Activated CD4-positive, CD25-positive, alpha-beta regulatory T cell (primary cell): ENCODE measurements at regions not wholly inside any gene's neighbourhood (a gene's known extent, or its start where the extent isn't known, plus 50 kb on each side); places are given as distances from the start of the nearest gene placed in this dataset.

Source experiments
- DNase-seq, 4 experiments: peaks; one replicate each; lab custom pipeline; 2025; lab: John Stamatoyannopoulos, UW

DNA sequence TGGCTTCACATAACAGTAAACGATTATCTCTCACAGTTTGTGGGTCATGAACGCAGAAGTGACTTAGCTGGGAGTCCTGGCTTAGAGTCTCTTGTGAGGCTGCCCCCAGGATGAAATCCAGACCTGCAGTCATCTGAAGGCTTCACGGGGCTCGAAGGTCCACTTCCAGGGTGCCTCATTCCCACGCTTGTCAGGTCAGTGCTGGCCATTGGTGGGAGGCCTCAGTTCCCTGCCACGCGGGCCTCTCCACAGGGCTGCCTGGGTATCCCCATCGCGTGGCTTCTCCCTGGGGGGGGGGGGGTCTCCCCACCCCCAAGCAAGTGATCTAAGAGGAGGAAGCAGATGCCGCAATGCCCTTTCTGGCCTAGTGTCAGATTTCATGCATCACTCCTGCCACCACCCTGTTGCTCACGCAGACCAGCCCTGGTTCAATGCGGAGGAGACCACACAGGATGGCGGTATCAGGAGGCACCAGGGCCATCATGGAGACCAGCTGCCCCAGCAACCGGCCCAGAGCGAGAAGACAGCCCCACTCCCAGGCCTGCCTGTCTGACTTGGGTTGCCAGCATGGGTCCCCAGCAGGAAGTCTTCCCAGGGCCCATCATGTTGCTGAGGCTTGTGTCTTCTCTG lies 77.3 kb upstream of the CDH5 start:
- no peak for DNase-seq

DNA sequence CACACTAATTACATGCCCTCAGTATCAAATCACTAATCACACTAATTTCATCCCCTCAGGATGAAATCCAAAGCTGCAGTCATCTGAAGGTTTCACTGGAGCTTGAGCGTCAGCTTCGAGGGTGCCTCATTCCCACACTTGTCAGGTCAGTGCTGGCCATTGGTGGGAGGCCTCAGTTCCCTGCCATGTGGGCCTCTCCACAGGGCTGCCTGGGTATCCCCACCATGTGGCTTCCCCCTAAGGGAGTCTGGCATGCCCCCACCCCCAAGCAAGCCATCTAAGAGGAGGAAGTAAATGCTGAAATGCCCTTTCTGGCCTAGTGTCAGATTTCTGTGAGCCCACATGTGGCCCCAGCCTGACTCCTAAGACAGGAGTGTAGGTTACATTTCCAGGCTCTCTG lies 78.6 kb upstream of the CDH5 start:
- DNase-seq: no peak

DNA sequence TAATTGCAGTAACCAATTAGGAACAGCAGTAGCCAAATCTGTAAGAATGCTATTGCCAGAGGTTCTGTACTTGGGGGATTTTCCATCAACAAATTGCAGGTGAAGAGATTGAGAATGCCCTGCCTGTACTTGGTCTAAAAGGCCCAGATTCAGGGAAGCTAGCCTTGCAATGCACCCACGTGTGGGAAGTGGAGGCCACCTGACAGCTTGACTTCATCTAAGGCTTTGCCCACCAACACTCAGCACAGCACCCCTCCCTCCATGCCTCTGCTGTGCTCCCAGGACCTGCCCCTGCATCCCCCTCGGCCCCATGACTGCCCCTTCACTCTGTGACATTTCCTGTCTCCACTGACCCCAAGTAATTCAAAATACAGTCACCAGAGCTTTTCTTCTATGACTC lies 79.1 kb upstream of the CDH5 start:
- DNase-seq: no peak

DNA sequence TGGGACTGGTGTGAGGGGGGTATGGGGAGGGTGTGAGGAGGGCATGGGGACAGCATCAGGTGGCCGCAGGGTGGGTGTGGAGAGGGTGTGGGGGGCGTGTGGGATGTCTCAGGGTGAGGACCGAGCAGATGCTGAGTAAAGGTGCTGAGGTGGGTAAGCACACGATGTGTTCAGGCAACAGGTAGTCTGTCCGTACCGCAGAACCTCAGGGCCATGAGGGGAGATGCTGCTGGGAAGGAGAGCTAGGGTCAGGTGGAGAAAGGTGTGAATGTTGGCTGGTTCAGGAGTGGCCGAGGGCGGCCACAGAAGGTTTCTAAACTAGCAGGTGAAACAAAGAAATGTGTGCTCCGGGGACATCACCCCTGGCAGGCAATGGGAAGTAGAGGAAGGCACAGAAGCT lies 80.0 kb upstream of the CDH5 start:
- DNase-seq: no peak

DNA sequence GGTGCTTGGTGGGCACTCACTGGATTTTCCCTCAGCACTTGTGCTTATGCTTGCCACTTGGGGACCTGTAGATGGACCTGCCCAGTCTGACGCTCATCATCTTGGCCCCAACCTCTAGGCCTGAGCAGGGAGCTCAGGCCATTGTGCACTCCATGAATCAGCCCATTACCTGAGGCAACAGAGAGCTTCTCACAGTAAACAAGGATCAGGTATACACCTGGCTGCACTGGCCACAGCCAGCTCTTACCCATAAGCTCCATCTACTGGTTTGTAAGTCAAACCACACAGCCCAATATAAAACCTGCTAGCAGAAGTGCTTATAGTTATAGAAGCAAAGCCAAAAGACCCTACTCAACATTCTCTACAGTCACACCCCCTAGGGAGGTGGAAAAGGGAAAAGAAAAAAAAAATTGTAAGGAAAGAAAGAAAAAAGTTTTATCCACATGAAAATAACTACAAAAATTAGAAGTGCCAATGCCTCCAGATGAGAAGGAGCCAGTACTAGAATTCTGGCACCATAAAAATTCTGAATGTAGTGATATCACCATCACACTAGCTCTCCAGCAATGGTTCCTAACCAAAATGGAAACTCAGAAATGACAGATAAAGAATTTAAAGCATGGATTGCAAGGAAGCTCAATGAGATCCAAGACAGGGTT lies 87.8 kb upstream of the CDH5 start:
- no peak for DNase-seq

DNA sequence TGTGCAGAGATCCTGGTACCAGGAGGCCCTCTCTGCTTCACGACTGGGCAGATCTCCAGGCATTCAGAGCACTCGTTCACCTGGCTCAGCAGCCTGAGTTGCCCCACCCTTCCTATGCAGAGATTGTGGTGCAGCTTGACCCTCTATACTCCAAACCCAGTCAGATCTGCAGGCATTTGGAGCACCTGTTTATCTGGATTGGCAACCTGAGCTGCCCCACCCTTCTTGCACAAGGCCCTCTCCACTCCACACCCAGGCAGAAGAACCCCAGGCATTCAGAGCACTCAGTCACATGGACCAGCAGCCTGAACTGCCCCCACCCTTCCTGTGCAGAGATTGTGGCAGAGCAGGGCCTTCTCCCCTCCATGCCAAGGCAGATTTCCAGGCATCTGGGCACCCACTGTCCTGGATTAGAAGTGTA lies 88.4 kb upstream of the CDH5 start:
- no peak for DNase-seq

DNA sequence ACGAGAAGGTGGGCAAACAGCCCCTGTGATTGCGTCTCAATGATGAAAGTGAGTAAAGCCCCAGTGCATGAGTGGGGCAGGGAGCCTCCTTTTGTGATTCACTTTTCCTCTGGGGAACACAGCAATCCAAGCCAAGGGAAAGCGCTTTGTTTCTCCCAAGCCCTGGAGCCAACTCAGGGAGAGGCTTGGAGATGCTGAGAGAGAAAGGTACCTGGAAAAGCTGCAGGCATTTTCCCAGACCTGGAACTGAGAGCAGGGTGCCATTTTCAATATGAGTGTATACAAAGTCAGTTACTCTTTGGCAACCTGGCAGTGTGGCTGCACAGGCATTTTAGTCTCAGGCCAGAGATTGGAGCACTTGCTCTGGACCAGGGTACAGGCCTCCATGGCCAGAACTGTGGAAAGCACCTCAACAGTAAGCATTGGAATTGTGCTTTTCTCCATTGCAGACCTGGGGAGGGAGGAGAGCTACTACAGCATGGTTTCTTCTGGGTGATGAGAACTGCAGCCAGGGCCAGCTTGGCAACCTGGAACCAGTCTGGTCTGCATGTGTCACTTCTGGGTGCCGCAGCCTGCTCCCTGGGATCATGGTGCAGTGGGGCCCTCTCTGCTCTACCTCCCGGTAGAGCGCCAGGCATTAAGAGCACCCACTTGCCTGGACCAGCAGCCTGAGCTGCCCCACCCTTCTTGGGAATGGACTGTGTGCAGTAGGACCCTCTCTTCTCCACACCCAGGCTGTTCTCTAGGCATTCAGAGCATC lies 89.0 kb upstream of the CDH5 start:
- DNase-seq: no peak

DNA sequence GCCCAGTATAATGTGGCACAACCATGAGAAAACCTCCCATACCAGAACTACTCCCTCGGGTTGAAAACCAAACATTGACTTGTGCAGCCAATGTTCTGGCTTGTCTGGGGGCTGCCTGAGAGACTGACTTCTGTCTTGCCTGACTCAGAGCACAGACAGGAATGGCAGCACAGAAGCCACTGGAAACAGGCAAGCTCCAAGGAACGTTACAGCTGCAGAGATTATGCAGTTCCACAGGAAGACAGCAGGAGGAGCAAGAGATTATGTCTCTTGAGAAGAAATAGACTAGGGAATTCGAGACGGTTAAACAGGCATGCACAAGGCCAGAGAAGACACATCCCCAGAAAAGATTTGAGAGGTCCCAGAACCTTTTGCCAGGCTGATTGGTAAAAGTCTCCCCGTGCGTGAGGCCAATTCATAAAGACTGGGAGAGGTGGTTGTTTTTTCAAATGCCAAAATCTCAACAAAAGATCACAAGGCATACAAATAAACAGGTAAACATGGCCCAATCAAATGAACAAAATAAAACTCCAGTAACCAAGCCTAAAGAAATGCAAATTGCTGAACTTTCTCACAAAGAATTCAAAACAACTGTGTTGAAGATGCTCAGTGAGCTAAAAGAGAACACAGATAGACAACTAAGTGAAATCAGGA lies 90.6 kb upstream of the CDH5 start:
- no peak for DNase-seq

DNA sequence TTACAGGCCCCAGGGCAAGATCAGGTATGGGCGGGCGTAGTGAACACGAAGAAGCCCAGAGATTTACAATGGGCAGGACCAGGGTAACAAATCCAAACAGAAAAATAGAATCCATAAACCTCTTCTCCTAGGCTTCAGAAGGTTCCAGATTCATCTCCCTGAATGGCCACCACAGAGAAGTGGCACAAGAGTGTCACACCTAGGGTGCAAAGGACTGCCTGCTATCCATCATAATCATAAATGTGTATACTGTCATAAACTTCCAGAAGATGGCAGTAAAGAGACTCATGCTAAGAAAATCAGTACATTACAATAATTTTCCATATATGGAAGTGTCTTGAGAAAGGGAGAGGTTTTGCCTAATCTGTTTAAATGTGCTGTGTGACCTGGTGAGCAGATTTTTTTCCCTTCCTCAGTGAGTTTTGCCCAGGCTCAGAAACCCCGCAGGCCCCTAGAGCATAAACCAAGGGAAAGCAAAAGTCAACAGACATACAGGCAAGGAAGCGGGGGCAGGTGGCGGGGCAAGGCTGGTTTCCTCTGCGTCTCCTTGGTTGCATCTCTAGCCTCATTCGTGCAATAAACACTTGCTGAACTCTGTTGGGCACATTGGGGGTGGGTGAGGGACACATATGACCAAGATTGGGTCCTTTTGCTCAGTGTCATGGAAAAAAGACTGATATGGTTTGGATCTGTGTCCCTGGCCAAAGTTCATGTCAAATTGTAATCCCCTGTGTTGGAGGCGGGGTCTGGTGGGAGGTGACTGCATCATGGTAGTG lies 92.0 kb upstream of the CDH5 start:
- DNase-seq: no peak

DNA sequence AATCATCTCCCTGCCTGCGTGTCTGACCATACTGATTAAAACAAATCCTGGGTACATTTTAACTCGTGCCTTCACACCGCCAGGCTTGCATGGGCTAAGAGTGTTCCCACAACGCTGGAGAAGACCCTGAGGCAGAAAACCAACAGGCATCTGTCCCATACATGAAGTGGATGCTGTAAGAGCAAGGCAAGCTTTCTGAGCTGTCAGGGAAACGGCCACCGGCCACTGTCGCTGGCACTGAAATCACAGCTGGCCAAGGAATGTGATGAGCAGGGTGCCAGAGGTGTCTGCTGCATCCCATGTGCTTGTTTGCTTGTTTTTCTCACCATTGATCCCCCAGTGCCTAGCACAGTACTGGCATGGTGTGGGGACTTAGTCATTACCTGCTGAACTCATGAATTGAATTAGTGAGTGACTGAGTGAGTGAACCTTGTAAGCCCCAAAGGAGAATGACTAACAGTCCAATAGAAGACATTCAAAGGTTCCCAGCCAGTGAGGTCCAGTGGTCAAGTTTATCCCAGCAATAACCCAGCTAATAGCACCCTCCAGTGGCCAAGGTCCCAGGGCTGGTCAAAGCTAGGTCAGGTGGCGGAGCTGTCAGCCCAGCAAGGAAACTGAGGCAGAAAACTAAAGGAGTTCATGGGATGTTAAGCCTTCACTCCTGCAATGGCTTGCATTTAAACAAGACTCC lies 92.7 kb upstream of the CDH5 start:
- DNase-seq: no peak

DNA sequence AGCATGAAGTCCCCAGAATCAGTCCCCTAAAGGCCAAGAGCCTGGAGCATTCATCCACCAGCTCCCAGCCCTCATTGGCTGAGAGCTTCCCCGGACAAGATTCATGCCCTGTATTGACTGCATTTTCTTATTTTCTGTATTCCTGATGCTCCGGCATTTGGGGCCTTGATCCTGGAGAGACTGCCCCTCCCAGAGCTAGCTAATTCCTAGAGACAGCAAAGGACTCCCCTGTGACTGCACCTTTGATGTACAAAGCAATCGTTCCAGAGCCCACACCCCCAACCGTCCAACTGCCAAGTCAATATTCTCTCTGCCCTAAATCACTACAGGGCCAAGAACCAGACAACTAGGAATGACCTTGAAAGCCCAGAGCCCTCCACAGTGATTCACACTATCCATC lies 93.4 kb upstream of the CDH5 start:
- DNase-seq: no peak

DNA sequence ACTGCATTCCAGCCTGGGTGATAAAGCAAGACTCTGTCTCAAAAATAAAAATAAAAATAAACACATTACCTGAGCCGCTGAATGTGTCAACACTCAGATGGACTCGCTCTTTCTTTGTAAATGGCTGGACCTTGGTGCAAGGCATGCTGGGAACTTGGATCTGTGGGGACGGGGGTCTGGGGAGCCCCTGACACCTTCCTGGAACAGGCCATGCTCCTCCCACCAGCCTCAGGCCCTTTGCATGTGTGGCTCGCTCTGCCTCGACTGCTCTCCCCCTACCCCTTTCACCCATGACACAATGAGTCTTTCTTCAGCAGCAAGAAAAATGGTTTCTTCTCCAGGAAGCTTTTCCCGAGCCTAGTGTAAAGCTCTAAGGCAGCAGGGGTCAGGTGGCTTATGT lies 94.0 kb upstream of the CDH5 start:
- DNase-seq: no peak

DNA sequence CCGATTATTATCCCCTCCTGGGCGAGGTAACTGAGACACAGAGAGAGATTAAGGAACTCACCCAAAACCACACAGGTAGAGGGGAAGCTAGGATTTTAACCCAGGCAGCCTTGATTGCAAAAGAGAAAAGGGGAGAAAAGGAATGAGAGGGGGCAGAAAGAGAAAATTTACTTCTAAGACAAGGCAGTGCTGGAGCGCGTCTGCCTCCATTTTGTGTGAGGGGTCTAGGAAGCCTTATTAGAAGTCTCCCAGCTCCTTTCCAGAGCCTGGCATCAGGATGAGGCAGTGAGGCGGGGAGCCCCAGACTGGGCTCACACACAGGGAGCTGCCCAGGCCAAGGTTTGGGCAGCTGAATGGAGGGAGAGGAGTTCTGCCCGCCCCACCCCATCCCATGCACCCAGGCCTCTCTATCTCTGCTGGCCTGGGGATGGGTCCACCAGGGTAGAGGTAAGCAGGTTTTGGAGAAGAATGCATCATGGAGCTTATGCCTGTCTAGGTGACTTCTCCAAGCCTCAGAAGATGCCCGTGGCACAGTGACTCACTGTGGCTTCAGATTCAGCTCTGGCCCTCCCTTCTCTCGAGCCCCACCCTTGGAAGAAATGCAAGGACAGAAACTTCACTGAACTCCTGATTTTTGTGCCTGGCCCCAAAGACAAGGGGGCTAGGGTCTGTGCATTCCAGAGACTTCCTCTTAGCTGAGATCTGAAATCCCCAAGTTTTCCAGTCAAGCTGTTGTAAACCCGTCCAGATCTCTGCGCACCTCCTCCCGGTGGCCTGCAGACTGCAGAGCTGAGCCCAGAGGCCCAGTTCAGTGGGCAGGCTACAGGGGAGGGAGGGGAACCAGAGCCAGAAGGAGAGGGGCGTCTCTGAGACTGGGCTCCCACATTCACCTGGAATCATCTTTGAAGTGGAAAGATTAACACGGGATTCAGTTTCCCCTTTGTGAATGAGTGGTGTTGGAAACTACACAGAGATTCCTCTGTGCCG lies 95.1 kb upstream of the CDH5 start:
- DNase-seq: no peak

DNA sequence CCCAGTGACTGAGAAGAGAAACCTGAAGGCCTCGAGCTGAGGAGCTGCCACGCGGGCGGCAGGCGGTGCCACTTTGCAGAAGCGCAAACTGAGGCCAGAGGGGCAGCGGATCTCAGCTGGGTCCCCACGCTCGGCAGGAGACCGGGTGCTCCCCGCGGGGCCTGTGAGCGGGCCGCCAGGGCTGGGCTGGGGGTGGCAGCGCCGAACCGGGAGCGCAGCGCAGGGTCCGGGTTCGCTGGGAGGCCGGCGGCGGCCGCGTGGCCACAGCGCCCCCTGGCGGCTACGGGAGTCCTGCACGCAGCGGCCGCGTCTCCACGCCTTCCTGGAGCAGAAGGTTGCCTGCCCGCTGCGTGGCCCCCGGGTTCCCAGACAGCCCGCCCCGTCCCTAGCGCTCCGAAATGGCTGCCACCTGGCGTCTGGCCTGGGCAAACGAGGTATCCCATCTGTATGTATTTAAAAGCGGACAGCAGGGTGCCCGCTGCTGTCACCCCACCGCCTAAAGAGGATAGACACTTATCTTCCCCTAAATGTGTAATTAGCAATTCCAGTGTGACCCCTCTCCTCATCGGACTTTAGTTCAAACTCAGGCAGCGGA lies 96.1 kb upstream of the CDH5 start:
- DNase-seq: peak; percentile 22 to 42 (median 34)

DNA sequence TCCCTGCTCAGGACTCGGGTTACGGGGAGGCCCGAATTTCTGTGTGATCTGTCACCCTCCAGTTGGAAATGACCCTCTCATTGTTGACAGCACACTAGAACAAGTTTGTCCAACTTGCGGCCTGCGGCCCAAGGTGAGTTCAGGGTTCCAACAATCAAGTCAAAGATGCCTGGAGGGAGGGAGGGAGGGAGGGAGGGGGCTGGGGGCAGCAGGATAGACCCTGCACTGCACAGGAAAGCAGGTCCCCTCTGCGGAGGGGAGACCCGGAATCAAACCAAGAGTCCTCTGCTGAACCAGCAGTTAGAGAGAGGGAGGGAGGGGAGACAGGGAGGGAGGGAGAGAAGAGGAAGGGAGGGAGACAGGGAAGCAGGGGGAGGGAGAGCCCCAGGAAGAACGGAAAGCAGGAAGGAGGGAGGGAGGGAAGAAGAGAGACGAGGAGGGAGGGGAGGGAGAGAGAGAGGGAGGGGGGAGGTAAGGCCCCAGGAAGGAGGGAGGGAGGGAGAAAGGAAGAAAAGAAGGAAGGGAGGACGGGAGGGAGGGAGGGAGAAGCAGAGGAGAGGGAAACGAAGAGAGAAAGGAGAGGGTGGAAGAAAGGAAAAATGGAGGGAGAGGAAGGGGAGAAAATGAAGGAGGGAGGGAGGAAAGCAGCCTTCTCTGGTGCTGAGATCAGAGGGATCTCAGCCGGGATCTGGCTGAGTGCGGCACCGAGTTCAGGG lies 96.7 kb upstream of the CDH5 start:
- DNase-seq: no peak

DNA sequence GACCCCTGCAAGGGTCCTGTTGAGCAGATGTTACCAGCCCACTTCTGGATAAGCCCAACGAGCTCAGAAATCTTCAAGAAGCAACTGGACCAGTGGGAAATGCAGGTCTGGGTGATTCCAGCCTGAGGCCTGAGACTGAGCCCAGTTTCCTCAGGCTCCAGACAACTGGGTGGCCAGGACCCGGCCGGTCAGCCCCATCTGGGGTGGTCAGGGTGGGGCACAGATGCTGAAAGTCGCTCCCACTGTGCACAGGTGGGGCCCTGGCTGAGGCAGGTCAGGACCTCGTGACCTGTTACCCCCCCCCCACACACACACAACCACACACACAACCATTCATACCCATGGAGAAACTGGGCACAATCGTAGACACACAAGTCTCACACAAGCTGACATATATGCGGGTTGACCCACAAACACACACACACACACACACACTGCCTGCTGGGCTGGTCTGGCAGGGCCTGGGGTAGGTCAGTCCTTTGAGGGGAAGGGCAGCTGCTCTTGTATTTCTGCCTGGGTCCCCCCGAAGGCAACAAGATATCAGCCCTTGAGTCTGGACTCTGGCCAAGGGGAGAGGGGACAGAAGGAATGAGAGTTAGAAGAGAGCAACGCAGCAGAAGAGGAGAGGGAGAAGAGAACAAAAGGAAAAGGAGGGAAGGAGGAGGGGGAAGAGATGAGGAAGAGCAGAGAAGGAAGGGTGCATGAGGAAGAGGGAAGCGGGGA lies 99.0 kb upstream of the CDH5 start:
- DNase-seq: no peak

DNA sequence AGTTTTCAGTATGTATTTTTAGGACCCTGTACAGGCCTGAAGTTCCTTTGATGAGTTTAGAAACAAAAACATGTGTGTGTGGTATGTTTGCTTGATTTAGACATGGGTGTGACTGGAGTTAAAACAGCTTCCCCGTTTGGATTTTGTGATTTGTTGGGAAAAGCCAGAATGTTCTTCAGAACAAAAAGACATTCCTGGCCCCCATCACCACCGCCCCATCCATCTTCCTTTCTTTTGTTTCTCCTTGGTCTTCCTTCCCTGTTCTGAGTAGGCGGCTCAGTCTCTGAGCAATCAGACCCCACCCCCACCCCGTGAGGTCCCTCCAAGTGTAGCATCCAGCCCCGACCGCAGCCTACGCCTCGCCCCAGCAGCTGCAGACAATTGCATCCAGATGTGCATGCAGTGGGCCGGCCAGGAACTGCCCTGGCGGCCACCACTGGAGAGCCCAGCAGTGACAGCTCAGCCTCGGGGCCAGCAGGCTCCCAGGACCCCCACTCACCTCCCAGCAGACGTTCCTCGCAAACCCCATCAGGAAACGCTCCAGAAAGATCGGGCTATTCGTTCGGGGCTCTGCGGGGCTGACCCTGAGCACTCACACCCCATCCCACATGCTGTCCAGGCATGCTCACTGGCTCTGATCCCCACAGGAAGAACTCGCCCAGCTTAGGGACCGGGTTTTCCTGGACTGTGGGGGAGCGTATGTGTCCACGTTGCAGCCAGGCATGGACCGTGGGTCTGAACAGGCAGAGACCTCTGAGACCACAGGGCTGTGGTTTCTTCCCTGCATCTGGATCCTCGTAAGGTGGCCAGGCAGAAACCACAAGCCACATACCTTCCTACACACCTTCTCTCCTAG lies 99.8 kb upstream of the CDH5 start:
- no peak for DNase-seq
